Hepatic stellate cell (primary cell): ENCODE measurements at regions not wholly inside any gene's neighbourhood (a gene's known extent, or its start where the extent isn't known, plus 50 kb on each side); places are given as distances from the start of the nearest gene placed in this dataset.
"Not testable (repeated sequence)": the region's sequence is repeated elsewhere in the genome, so short reads cannot be mapped to it uniquely, and the experiment has no call there.

Experiments
- DNase-seq: peaks from one replicate; pipeline ENCODE4 v3.0.0; 2011; ENCODE audit warnings: low spot score

GRCh38 chr21:35748678-35749314 is 311.5 kb downstream of the SETD4 start:
- DNase-seq: no peak

GRCh38 chr21:35743571-35743970 is 316.8 kb downstream of the SETD4 start:
- DNase-seq: no peak

GRCh38 chr21:35738347-35738961 is 321.9 kb downstream of the SETD4 start:
- no peak for DNase-seq

GRCh38 chr21:35737899-35738346 is 322.4 kb downstream of the SETD4 start:
- DNase-seq: no peak

GRCh38 chr21:35737449-35737848 is 322.9 kb downstream of the SETD4 start:
- no peak for DNase-seq

- DNase-seq: no peak
These were observed 327.5 kb downstream of the SETD4 start for GRCh38 chr21:35732788-35733187.

GRCh38 chr21:35730325-35730724 is 330.0 kb downstream of the SETD4 start:
- DNase-seq: no peak

GRCh38 chr21:35727830-35728229 is 332.5 kb downstream of the SETD4 start:
- no peak for DNase-seq

- DNase-seq: no peak
These were observed 336.2 kb downstream of the SETD4 start for GRCh38 chr21:35724156-35724555.

- DNase-seq: no peak
These were observed 338.6 kb downstream of the SETD4 start for GRCh38 chr21:35721701-35722100.

GRCh38 chr21:35720208-35720731 is 340.1 kb downstream of the SETD4 start:
- DNase-seq: no peak

- no peak for DNase-seq
These were observed 341.2 kb downstream of the SETD4 start for GRCh38 chr21:35719080-35719479.

GRCh38 chr21:35716876-35717565 is 343.3 kb downstream of the SETD4 start:
- DNase-seq: no peak

- DNase-seq: no peak
These were observed 346.4 kb downstream of the SETD4 start for GRCh38 chr21:35713914-35714313.

GRCh38 chr21:35711661-35712060 is 348.7 kb downstream of the SETD4 start:
- DNase-seq: no peak

- DNase-seq: no peak
These were observed 349.1 kb downstream of the SETD4 start for GRCh38 chr21:35711213-35711612.

- DNase-seq: not testable (repeated sequence)
These were observed 350.3 kb downstream of the SETD4 start for GRCh38 chr21:35709990-35710389.

- DNase-seq: no peak
These were observed 354.4 kb downstream of the SETD4 start for GRCh38 chr21:35705888-35706287.

- no peak for DNase-seq
These were observed 355.0 kb downstream of the SETD4 start for GRCh38 chr21:35705237-35705887.

GRCh38 chr21:35703704-35704103 is 356.6 kb downstream of the SETD4 start:
- DNase-seq: no peak

GRCh38 chr21:35699361-35699760 is 361.0 kb downstream of the SETD4 start:
- DNase-seq: no peak

- peak; percentile 13 for DNase-seq
These were observed 363.0 kb downstream of the SETD4 start for GRCh38 chr21:35697321-35697808.
